Panc1 (cell line): ENCODE measurements at regions not wholly inside any gene's neighbourhood (a gene's known extent, or its start where the extent isn't known, plus 50 kb on each side); places are given as distances from the start of the nearest gene placed in this dataset.

ENCODE experiments used
- ATAC-seq: fragments of 200-7000 bp; cut with Tn5 transposase; 2 replicates; pipeline ENCODE4 v1.9.1; 2020; ENCODE audit warnings: mild to moderate bottlenecking, moderate library complexity
- BruUV-seq: library from RNA; stranded (reverse); fragments of 400-500 nt; replicated peaks from 2 replicates; lab custom pipeline; 2021; lab: Mats Ljungman, UMichigan
- CTCF ChIA-PET: fragments of 300-600 bp; sonication (Branson Sonifier 250); formaldehyde crosslinking; loops from one replicate; lab custom pipeline; 2022; ENCODE audit warnings: antibody characterized with exemption; lab: Charles Lee
- POLR2A ChIA-PET: fragments of 300-600 bp; sonication (Branson Sonifier 250); formaldehyde crosslinking; loops from one replicate; lab custom pipeline; 2022; ENCODE audit warnings: antibody characterized with exemption; lab: Charles Lee
- DNase-seq: peaks from one replicate; pipeline ENCODE4 v3.0.0-alpha.2; 2010; ENCODE audit warnings: low read depth, low spot score
- H3K27ac ChIP-seq: 2 replicates; pipeline ENCODE4 v1.5.1; 2011; ENCODE audit warnings: mild to moderate bottlenecking, low read length, inconsistent platforms
- H3K27me3 ChIP-seq: fragments of 200-500 bp; sonication (Bioruptor generic); 2 replicates; pipeline ENCODE4 v1.6.0; 2014; ENCODE audit warnings: low read length, inconsistent platforms; ENCODE audit not compliant: control insufficient read depth, insufficient read depth
- H3K36me3 ChIP-seq: fragments of 200-500 bp; sonication (Bioruptor generic); 2 replicates; pipeline ENCODE4 v1.5.1; 2014; ENCODE audit warnings: inconsistent platforms, mild to moderate bottlenecking, low read length, moderate library complexity; ENCODE audit not compliant: control insufficient read depth, insufficient read depth
- H3K4me1 ChIP-seq: 2 replicates; pipeline ENCODE4 v1.5.1; 2011; ENCODE audit warnings: inconsistent platforms, mild to moderate bottlenecking, low read length, moderate library complexity; ENCODE audit not compliant: control insufficient read depth, insufficient read depth
- H3K4me3 ChIP-seq, 2 experiments: 2 replicates each; pipeline ENCODE4 v1.5.1; 2011 to 2012; ENCODE audit warnings: low read depth in 2 of 2, low read length in 2 of 2, mild to moderate bottlenecking in 2 of 2, inconsistent platforms in 1 of 2, moderate library complexity in 1 of 2
- H3K9me3 ChIP-seq: fragments of 200-500 bp; sonication (Bioruptor generic); 2 replicates; pipeline ENCODE4 v1.5.1; 2014; ENCODE audit warnings: low read depth, mild to moderate bottlenecking, inconsistent platforms, low read length, moderate library complexity; ENCODE audit not compliant: control insufficient read depth, insufficient read depth
- CTCF ChIP-seq: fragments of 450-650 bp; IDR thresholded peaks from 2 replicates; pipeline ENCODE4 v1.5.1; 2017; ENCODE audit warnings: mild to moderate bottlenecking
- POLR2AphosphoS5 ChIP-seq: IDR thresholded peaks from 2 replicates; pipeline ENCODE4 v1.6.1; 2012; ENCODE audit warnings: mild to moderate bottlenecking, low read depth, low read length, moderate library complexity
- SIN3A ChIP-seq: IDR thresholded peaks from 2 replicates; pipeline ENCODE4 v1.6.1; 2012; ENCODE audit warnings: low read depth, mild to moderate bottlenecking, low read length, moderate library complexity, borderline replicate concordance; ENCODE audit not compliant: insufficient read depth
- TCF7L2 ChIP-seq: IDR thresholded peaks from 2 replicates; pipeline ENCODE4 v1.6.1; 2011; ENCODE audit warnings: mild to moderate bottlenecking, low read depth, low read length, inconsistent platforms
- in situ Hi-C: cut with HindIII; loops from 2 replicates; pipeline ENCODE4 v1.10.0; 2016; ENCODE audit warnings: low sequenced_read_pairs, low pct_unique_long_range_greater_than_20kb
- intact Hi-C: fragments of 100-400 bp; cut with micrococcal nuclease; formaldehyde crosslinking; loops from one replicate; pipeline ENCODE4 v1.10.0; 2022; ENCODE audit not compliant: unreplicated experiment
- TF ChIP-seq, protein P1 (sequence below), 2 experiments: IDR thresholded peaks; 2 replicates each; pipeline ENCODE4 v1.6.1; 2011 to 2012; ENCODE audit warnings: low read depth in 2 of 2, control low read depth in 1 of 2, low read length in 1 of 2, mild to moderate bottlenecking in 1 of 2, moderate library complexity in 1 of 2; ENCODE audit not compliant: insufficient read depth in 1 of 2

DNA sequence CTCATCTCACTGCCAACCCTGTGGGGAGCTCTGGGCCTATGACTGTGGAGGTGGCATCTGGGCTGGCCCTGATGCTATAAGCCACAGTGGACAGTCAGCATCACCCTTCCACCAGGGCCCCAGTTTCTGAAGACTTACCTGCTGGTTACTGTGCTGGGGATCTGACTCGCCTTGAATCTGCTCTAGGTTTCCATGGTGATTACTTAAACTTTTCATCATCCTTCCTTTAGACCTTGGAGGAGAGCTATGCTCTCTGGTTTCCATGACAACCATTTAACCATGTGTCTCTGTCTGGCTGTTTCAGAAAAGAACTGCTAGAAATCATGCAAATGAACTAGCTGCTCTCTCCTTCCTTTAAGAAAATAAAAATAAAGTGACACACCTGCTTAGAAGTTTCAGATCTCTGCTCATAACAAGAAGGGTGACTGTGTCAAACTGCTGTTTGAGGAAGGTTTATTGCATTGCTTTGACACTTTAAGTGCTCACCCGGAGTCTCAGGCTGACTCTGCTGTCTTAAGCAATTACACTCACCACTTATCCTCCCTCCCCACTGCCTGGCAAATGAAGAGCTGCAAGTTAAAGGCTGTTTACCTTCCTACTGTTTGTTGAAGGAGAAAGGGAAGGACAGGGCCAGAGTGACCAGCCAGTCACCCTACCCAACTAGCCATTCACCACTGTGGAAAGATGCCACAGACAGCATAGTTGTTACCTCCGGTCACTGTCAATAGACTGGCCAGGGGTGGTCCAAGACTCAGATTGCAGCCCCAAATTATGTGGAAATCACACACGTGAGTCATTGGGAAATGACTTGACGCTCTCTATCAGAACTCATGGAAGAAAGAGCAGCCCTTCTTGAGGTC lies 87.6 kb downstream of the HSPH1 start:
- Histone ChIP-seq H3K27ac (no peak overlapping the region), H3K4me3 (no peak overlapping the region), H3K4me1 (no peaks in the 10 kb centered on the region), H3K27me3 (no peaks in the 10 kb centered on the region), H3K9me3 (no peaks in the 10 kb centered on the region), H3K36me3 (no peaks in the 10 kb centered on the region)
- intact Hi-C loops = no loop called here
- ChIA-PET POLR2A (no interaction called here), CTCF (no interaction called here)
- in situ Hi-C loops = no loop called here
- no peak for TF ChIP-seq POLR2AphosphoS5
- TF ChIP-seq, protein P1, sequence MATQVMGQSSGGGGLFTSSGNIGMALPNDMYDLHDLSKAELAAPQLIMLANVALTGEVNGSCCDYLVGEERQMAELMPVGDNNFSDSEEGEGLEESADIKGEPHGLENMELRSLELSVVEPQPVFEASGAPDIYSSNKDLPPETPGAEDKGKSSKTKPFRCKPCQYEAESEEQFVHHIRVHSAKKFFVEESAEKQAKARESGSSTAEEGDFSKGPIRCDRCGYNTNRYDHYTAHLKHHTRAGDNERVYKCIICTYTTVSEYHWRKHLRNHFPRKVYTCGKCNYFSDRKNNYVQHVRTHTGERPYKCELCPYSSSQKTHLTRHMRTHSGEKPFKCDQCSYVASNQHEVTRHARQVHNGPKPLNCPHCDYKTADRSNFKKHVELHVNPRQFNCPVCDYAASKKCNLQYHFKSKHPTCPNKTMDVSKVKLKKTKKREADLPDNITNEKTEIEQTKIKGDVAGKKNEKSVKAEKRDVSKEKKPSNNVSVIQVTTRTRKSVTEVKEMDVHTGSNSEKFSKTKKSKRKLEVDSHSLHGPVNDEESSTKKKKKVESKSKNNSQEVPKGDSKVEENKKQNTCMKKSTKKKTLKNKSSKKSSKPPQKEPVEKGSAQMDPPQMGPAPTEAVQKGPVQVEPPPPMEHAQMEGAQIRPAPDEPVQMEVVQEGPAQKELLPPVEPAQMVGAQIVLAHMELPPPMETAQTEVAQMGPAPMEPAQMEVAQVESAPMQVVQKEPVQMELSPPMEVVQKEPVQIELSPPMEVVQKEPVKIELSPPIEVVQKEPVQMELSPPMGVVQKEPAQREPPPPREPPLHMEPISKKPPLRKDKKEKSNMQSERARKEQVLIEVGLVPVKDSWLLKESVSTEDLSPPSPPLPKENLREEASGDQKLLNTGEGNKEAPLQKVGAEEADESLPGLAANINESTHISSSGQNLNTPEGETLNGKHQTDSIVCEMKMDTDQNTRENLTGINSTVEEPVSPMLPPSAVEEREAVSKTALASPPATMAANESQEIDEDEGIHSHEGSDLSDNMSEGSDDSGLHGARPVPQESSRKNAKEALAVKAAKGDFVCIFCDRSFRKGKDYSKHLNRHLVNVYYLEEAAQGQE (IDR thresholded peaks at IDR 0.05; ENCODE audit: insufficient read depth in 1 of 2, low read depth in 2 of 2, low read length in 1 of 2) = no peak
- TF ChIP-seq SIN3A = no peak
- no peak for TF ChIP-seq CTCF
- TF ChIP-seq TCF7L2 = no peak
- BruUV-seq = no TSS peak
- DNase-seq (no peak), ATAC-seq (no peak)

DNA sequence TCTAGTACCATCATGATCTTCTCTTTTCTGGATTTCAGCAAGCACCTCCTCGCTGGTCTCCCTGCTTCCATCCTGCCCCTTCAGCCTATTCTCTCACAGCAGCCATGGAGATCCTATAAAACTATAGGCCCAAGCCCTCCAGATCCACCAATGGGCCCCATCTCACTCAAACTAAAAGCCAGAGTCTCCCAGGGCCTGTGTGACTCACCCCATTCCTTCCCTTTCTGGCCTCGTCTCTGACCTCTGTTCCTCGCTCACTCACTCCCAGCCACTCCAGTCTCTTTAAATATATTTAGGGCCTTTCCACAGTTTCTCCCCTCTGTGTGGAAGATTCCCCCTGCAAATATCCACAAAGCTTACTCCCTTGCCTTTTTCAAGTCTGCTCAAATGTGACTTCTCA lies 89.7 kb downstream of the HSPH1 start:
- in situ Hi-C loops = no loop called here
- DNase-seq = no peak
- Histone ChIP-seq H3K27me3 (no peaks in the 10 kb centered on the region), H3K4me3 (no peak overlapping the region), H3K27ac (no peak overlapping the region), H3K36me3 (no peaks in the 10 kb centered on the region), H3K9me3 (no peaks in the 10 kb centered on the region), H3K4me1 (no peaks in the 10 kb centered on the region)
- intact Hi-C loops = no loop called here
- BruUV-seq = no TSS peak
- no peak for TF ChIP-seq POLR2AphosphoS5
- no peak for TF ChIP-seq CTCF
- TF ChIP-seq TCF7L2 = no peak
- TF ChIP-seq, protein P1 (IDR thresholded peaks at IDR 0.05; ENCODE audit: insufficient read depth in 1 of 2, low read depth in 2 of 2, low read length in 1 of 2) = no peak
- no peak for TF ChIP-seq SIN3A
- no peak for ATAC-seq
- ChIA-PET POLR2A (no interaction called here), CTCF (no interaction called here)
